Activated CD8-positive, alpha-beta T cell treated with anti-CD3 and anti-CD28 coated beads, Interleukin-2, amount 10 ng/mL, durations not matched to agents 7 days and 5 days (primary cell): ENCODE measurements at regions not wholly inside any gene's neighbourhood (a gene's known extent, or its start where the extent isn't known, plus 50 kb on each side); places are given as distances from the start of the nearest gene placed in this dataset.

Experiments
- ATAC-seq: fragments of 150-1000 bp; cut with Tn5 transposase; one replicate; pipeline ENCODE4 v1.10.0; 2021; ENCODE audit warnings: moderate library complexity
- CTCF ChIA-PET: fragments of 350-600 bp; sonication (Branson Sonifier 250); formaldehyde crosslinking; loops from one replicate; lab custom pipeline; 2021; ENCODE audit warnings: antibody characterized with exemption; lab: Charles Lee
- POLR2A ChIA-PET: fragments of 350-600 bp; sonication (Branson Sonifier 250); formaldehyde crosslinking; loops from one replicate; lab custom pipeline; 2021; ENCODE audit warnings: antibody characterized with exemption; lab: Charles Lee
- DNase-seq: peaks from one replicate; pipeline ENCODE4 v3.0.0-alpha.2; 2020
- H3K27ac Mint-ChIP-seq: one replicate; pipeline ENCODE4 v1.8.0; 2021; ENCODE audit warnings: mild to moderate bottlenecking, mixed read lengths
- H3K27me3 Mint-ChIP-seq: one replicate; pipeline ENCODE4 v1.8.0; 2021; ENCODE audit warnings: low read depth, mixed read lengths
- H3K36me3 Mint-ChIP-seq: one replicate; pipeline ENCODE4 v1.8.0; 2021; ENCODE audit warnings: low read depth, mixed read lengths
- H3K4me1 Mint-ChIP-seq: one replicate; pipeline ENCODE4 v1.8.0; 2021; ENCODE audit warnings: low read depth, mixed read lengths
- H3K4me3 Mint-ChIP-seq: one replicate; pipeline ENCODE4 v1.8.0; 2021; ENCODE audit warnings: mild to moderate bottlenecking, mixed read lengths
- H3K9me3 Mint-ChIP-seq: one replicate; pipeline ENCODE4 v1.8.0; 2022; ENCODE audit warnings: mixed read lengths; ENCODE audit not compliant: insufficient read depth

- Mint-ChIP-seq H3K27me3 (peaks cover 2% of the 10 kb centered on the region), H3K36me3 (no peaks in the 10 kb centered on the region), H3K4me3 (no peak overlapping the region), H3K9me3 (no peaks in the 10 kb centered on the region), H3K4me1 (no peaks in the 10 kb centered on the region), H3K27ac (no peak overlapping the region)
- CTCF ChIA-PET = interaction anchor here (1.5 kb wide), 1 partner anchor 23 kb away, joined by 3 read pairs; no protein-coding TSS in a partner anchor
- ATAC-seq = no peak
- POLR2A ChIA-PET = no interaction called here
- no peak for DNase-seq
Observed at GRCh38 chr5:153879596-153879995, 159.1 kb downstream of the FAM114A2 start.

- ATAC-seq (no peak), DNase-seq (no peak)
- POLR2A ChIA-PET = no interaction called here
- Mint-ChIP-seq H3K4me3 (no peak overlapping the region), H3K27me3 (no peaks in the 10 kb centered on the region), H3K9me3 (no peaks in the 10 kb centered on the region), H3K27ac (no peak overlapping the region), H3K4me1 (no peaks in the 10 kb centered on the region), H3K36me3 (no peaks in the 10 kb centered on the region)
- CTCF ChIA-PET = no interaction called here
Observed at GRCh38 chr5:153866176-153866575, 172.5 kb downstream of the FAM114A2 start.

GRCh38 chr5:153865016-153865415, 173.7 kb downstream of the FAM114A2 start:
- no peaks in the 10 kb centered on the region for H3K9me3 Mint-ChIP-seq

GRCh38 chr5:153863951-153864350, 174.8 kb downstream of the FAM114A2 start:
- ChIA-PET CTCF (no interaction called here), POLR2A (no interaction called here)
- H3K4me3 Mint-ChIP-seq = no peak overlapping the region
- no peaks in the 10 kb centered on the region for H3K9me3 Mint-ChIP-seq
- H3K36me3 Mint-ChIP-seq = no peaks in the 10 kb centered on the region
- no peaks in the 10 kb centered on the region for H3K27me3 Mint-ChIP-seq
- ATAC-seq (no peak), DNase-seq (no peak)
- no peak overlapping the region for H3K27ac Mint-ChIP-seq
- H3K4me1 Mint-ChIP-seq = no peaks in the 10 kb centered on the region

More at GRCh38 chr5:153865016-153865415, 173.7 kb downstream of the FAM114A2 start:
- ATAC-seq (no peak), DNase-seq (no peak)
- H3K27ac Mint-ChIP-seq = no peak overlapping the region
- H3K36me3 Mint-ChIP-seq = no peaks in the 10 kb centered on the region
- H3K27me3 Mint-ChIP-seq = no peaks in the 10 kb centered on the region
- ChIA-PET CTCF (no interaction called here), POLR2A (no interaction called here)
- H3K4me3 Mint-ChIP-seq = no peak overlapping the region
- H3K4me1 Mint-ChIP-seq = no peaks in the 10 kb centered on the region
